A204.1 (cell line): ENCODE measurements at regions not wholly inside any gene's neighbourhood (a gene's known extent, or its start where the extent isn't known, plus 50 kb on each side); places are given as distances from the start of the nearest gene placed in this dataset.
"Not testable (repeated sequence)": the region's sequence is repeated elsewhere in the genome, so short reads cannot be mapped to it uniquely, and the experiment has no call there.

ENCODE experiments used
- FAIRE-seq: peaks from 2 replicates; lab custom pipeline; 2012; peaks lifted over from hg19 to GRCh38; lab: Jason Lieb, UNC

DNA sequence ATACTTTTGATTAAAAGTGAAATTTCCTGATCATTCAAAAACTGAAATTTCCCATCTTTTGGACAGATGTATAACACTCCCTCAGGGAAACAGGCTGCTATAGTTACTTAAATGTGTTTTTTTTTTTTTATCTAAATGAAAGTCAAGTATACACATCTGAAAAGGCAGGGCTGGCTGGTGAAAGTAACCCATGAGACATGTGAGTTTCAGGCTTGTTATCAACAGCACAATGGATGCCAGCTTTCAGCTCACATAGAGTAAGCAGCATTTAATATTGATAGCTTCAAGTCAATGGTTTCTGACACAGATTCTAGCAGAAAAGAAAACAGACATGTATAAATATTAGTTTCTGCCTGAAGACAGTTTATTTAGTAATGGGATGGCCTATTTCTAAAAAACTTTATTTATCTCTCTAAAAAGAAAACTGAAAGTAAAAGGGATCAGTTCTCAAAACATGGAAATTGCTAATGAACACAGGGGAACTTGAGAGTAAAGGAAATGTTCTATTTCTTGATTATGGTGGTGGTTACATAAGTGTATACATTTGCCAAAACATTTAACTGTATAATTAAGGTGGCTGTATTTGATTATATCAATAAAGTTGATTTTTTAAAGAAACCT is 89.7 kb upstream of the CMC1 start:
- FAIRE-seq: peak; percentile 82

DNA sequence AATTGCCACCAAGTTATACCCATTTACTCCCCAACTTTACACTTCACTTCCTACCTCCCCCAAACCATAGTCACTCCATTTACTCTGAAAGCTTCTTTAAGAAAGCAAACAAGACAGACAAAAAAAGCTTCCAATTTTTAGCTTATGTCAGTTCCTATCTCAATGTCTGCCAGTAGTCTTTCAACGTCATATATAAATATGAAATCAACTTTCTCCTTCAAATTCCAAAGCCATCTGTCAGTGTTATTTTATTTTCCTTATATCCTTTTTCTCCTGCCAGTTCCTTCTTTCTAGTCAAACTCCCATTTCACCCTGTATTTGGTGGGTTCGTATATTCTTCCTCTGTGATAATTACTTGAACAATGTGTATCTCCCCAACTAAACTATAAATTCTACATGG is 85.8 kb upstream of the CMC1 start:
- no peak for FAIRE-seq

DNA sequence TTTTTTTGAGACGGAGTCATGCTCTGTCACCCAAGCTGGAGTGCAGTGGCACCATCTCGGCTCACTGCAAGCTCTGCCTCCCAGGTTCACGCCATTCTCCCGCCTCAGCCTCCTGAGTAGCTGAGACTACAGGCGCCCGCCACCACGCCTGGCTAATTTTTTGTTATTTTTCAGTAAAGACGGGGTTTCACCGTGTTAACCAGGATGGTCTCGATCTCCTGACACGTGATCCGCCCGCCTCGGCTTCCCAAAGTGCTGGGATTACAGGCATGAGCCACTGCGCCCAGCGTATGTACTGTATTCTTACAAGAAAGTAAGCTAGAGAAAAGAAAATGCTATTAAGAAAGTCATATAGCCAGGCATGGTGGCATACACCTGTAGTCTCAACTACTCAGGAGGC is 84.8 kb upstream of the CMC1 start:
- FAIRE-seq: not testable (repeated sequence)

- no peak for FAIRE-seq
Observed at GRCh38 chr3:28171962-28172361, 69.5 kb upstream of the CMC1 start.

DNA sequence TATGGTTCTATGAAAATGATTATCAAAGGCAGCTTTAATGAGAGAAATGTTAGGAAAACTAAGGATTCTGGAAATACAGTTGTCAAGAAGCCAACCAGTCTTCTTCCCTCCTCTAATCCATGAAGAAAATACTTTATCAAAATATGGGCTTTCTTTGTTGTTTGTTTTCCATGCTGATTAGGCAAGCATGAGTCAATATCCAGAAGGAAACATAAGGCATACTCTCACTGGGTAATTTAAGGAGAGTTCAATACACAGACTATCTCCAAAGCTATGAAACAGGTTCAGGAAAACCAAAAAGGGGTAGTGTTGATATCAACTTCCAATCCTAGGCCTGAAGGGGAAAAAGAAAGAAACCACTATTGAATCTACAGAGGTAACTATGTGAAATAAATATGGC is 68.7 kb upstream of the CMC1 start:
- no peak for FAIRE-seq

DNA sequence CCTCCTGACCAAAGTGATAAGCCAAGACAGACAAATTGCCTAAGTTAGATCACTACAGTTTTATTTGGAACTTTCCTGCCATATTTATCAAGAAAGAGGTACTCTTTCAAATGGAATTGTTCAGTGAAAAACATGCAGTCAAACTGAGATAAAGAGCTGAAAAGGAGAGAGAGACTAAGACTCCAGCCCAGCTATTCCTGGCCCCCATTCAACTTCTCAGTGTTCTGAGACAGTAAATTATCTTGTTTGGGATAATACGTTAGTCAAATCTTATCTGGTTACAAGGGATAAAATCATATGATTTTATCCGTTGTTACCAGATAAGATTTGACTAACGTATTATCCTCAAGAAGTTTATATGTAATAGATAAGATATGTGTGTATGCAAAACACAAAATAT is 67.6 kb upstream of the CMC1 start:
- no peak for FAIRE-seq

- FAIRE-seq: no peak
Observed at GRCh38 chr3:28186748-28187147, 54.7 kb upstream of the CMC1 start.

DNA sequence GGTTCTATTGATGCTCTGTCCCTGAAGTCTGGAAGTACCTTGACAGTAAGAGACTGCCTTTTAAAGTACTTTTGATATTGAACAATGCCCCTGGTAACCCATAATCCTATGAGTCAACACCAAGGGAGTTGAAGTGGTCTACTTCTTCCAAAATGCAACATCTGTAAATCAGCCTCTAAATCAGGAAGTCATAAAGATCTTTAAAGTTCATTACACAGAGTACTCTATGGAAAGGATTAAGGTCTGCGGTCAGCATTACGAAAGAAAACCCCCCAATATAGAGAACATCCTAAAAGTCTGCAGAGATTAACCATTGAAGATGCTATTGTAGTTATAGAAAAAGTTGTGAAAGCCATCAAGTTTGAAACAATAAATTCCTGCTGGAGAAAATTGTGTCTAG is 52.7 kb upstream of the CMC1 start:
- FAIRE-seq: no peak

DNA sequence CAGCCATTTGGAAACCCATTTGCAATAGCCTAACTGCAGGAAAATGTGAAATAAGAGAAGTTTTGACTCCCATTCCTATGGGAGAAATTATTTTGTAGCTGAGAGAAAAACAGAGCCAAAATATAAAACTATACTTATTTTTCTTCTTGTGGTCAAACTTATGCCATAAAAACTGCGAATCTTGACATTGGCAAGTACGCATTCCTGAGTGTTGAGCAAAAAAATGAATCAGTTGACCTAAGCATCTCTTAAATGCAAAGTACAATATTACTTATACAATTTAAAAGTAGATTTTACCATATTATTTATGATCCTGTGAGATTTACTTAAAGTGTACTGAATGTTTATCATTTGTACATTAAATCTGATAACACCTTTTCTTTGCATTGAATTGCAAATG is 50.1 kb upstream of the CMC1 start:
- FAIRE-seq: no peak
